HG03045 (cell line): ENCODE measurements at regions not wholly inside any gene's neighbourhood (a gene's known extent, or its start where the extent isn't known, plus 50 kb on each side); places are given as distances from the start of the nearest gene placed in this dataset.

ENCODE experiments used
- ATAC-seq: cut with Tn5 transposase; IDR thresholded peaks from one replicate; pipeline ENCODE4 v1.9.1; 2021; ENCODE audit warnings: mild to moderate bottlenecking, moderate library complexity; ENCODE audit not compliant: unreplicated experiment

DNA sequence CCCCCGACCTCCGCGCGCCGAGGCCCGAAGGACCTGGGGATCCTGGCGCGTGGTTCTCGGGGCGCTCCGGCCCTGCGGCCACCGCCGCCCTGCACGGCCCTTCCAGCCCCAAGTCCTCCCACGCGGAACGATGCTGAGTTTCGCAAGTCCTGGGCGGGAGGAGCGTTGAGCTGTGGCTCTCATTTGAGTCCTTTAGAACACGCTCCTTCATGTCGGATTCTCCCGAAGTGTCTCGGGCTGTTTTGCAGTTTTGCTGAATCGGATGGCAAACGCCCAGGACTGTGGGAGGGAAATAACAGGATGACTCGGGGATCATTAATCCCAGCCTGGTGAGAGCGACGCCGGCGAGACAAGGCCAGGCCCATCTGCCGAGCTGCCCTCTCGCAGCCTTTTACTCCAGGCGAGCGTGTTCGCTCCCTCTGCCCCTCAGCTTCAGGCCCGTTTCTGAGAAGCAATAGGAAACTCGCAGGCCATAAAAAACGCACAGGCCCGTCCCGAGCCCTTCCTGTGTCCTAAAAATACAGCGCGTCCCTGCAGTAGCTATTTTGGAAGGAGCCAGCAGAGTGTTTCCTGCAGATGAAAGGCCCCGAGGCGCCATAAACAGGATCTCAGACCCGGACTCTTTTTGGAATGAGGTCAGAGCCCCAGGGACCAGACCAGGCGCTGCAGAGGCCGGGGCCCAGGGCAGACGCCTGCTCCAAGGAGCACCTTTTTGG, 153.5 kb downstream of the DLL1 start:
- no peak for ATAC-seq

DNA sequence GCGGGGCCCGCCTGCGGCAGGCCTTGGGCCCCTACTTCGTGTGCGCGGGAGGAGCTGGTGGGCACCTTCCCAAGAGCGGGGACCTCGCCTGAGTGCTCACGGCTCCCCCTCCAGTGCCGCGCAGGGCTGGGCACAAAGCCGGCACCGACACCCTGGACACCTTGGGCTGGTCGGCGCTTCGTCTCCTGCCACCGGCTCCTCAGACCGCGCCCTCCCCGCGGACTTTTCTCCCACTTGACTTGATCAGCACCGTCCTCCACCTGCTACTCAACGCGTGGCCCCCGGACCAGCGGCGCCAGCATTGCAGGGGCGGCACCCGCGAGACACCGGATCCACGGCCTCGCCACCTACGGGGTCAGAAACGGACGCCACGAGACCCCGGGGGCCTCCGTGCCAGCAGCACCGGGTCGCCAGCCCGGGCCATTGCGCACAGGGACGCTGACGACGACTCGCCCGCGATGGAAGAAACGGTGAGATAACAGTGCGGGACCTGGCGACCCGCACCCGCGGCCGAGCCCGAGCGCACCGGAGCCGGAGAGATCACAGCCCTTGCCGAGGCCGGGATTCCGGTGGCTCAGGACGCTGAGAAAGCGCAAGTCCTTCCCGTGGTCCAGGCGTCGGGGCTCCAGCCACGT, 154.2 kb downstream of the DLL1 start:
- no peak for ATAC-seq

DNA sequence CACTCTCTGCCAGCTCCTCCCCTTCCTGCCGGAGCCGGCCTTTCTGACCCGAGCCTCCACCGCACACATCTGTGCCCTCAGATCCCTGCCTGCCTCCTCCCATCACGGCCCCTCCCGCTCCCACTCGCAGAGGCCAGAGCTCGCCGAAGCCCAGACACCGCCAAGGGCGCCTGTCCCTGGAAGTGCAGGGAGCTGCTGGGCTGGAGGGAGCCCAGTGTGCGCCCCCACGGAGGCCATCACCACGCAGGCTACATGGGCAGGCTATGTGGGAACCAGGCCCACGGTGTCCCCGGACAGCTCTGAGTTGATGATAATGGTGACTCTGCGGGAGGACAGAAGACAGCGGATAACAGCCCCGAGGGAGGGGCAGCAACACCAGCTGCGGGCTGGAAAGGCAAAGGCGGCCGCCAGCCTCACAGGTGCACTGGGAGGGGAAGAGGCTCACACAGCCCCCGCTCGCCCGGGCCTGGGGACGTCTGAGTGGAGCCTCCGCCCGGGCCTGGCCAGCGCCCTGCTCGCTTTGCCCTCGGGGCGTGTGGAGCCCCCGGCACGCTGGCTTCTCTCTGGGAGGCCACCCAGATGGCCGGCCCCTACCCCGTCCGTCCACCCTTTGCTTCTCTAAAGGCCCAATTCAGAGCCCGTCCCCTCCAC, 154.9 kb downstream of the DLL1 start:
- no peak for ATAC-seq

GRCh38 chr6:170135461-170135820, 155.4 kb downstream of the DLL1 start:
- ATAC-seq = no peak

DNA sequence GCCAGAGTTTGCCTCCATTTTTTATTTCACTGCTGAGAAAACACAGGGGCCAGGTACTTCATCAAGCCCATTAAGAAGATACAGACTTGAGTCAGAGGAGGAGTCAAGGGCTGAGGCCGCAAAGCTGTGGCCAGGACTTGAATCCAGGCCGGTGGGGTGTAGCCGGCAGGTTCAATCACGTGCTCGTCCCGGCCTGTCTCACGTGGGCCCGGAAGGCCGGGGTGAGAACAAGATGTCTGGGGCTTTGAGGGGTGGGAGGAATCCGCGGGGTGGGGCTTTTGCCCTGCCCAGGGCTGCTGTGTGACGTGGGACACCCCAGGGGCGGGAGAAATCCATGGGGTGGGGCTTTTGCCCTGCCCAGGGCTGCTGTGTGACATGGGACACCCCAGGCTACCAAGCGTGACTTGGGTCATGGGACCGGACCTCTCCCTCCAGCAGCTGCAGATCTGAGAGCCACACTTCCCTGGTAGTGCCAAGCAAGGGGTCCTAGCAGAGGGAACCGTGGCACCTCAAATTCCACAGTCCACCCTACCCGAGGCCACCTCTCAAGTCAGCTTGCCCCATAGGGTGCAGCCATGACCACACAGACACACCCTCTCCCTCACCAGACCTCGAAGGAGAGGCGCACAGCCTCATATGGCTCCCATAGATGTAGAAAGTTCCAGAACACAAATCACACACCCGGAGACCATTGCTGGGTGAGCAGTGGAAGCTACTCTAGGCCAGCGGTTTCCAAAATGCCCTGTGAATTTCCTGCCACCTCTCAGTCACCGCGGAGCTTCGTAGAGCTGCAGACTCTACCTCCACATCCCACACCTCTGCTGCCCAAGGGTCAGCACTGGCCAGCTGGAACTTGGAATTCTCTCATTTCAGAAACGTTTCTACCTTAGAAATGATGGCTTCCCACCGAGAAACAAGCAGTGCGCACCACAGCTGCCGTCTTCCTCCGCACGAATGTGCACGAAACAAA, 156.1 kb downstream of the DLL1 start:
- no peak for ATAC-seq

- ATAC-seq = no peak
Measured at GRCh38 chr6:170134031-170134470, 156.8 kb downstream of the DLL1 start.

DNA sequence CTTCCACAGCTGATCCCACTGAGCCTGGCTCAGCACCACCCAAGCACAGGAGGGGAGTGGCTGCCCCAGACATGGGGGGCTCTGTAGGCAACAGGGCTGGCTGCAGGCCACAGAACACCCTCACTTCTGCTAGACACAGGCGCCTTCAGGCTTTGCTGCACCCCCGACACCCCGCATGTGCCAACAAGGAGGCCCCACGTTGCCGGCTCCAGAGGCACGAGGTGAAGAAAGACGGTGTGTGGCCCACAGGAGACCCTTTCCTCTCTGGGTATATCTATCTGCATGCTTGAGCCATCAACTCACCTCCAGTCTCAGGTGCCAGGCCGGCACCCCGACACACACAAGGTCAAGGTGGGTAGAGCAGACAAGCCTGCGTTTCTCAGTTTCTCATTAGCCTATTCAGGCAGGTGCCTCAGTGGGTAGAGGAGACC, 158.3 kb downstream of the DLL1 start:
- ATAC-seq = no peak

DNA sequence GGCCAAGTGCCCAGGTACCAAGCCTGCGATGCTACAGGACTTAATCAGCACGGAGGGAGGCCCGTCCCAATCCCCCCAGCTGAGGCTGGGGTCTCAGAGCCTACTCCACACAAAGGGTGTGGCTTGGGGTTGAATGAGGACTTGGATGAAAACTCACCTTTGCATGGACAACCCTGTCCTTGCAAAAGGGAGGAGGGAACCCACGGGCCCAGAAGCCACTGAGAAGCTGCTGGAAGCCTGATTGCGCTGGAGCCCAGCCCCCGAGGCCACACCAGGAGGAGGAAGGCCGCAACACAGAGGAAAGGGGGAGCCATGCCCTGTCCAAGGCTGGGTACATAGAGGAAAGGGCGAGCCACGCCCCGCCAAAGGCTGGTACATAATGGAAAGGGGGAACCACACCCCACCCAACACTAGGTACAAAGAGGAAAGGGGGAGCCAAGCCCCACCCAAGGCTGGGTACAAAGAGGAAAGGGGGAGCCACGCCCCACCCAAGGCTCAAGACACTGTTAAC, 158.8 kb downstream of the DLL1 start:
- no peak for ATAC-seq

- no peak for ATAC-seq
Measured at GRCh38 chr6:170131351-170131750, 159.5 kb downstream of the DLL1 start.

DNA sequence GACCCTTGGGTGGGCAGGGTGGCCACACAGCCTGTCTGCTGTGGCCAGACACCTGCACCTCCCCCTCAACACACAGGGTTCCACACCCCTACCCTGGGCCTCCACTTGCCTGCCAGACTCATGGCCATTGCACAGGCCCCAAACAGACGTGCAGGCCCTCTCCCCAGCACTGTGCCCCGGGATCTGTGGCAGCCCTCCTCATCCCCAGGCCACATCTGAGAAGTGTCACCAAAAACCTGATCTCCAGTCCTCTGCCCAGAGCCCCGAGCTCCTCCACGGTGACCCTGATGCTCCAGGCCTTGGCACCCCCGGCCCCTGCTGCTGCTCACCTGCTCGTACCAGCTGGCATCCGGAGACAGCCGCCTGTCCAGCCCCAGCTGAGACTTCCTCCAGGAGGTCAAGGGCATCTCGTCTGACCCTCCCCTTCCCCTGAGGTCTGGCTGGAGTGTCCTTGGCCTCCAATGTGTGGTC, 160.1 kb downstream of the DLL1 start:
- ATAC-seq = no peak

DNA sequence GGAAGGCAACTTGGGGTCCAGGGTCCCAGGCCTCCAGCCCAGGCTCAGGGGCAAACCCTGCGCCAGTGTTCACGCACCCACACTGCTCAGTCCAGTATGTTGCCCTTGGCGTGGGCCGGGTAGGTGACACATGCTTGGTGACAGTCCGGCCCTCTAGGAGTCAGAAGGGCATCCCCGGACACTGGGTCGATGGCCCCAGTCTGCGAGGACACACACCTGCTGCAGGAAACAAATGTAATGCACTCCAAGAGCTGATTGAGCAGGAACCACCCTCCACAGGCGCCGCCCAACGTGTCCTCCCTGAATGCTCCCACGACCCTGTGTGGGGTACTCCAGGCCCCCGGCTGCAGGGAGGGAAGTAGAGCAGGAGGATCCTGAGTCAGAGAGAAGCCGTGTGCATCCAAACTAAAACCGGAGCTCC, 160.7 kb downstream of the DLL1 start:
- ATAC-seq = no peak

GRCh38 chr6:170129691-170130171, 161.1 kb downstream of the DLL1 start:
- no peak for ATAC-seq

GRCh38 chr6:170128811-170129681, 161.8 kb downstream of the DLL1 start:
- no peak for ATAC-seq

DNA sequence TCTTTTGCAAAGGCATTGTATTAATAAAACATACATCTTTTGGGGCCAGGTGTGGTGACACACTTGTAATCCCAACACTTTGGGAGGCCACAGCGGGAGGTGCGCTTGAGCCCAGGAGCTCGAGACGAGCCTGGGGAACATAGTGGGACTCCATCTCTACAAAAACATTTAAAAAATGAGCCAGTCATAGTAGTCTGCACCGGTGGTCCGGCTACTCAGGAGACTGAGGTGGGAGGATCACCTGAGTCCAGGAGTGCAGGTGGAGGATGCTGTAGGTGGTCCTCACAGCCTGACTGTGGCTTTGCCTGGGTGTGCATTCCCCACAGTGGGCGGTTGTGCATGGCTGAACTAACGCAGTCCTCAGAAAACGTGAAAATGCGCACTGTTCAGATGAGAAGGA, 162.5 kb downstream of the DLL1 start:
- no peak for ATAC-seq

- no peak for ATAC-seq
Measured at GRCh38 chr6:170127151-170127550, 163.7 kb downstream of the DLL1 start.

DNA sequence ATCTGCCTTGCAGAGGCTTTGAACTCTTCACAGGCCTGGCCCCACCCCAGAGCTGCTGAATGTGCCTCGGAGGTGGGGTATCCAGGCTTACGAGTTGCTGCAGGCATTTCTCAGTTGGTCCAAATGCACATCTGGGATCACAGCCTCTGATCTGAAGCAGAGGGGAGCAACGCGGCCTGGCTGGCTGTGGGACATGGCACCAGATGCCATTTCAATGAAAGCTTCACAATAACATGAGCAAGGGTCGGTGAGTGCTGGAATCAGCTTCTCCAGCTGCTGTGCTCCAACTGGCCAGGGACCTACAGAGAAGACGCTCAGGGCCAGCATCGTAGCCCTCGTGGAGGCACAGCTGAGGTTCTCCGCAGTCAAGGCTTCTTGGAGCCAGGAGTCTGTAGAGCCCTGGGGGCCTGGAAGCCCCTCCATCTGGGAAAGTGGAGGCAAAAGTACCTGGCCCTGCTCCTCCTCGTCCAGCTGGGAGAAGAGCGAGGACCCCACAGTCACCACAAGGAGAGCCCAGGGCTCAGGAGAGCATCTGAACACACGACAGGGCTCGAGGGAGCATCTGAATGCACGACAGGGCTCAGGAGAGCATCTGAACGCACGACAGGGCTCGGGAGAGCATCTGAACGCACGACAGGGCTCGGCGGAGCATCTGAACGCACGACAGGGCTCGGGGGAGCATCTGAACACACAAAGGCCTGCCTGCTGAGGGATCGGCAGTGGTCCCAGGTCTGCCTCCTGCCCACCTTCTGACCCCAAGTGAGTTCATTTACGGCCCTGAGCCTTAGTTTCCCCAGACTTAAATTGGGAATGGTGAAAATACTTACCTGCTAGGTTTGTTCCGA, 165.2 kb downstream of the DLL1 start:
- ATAC-seq = no peak

- ATAC-seq = no peak
Measured at GRCh38 chr6:170124836-170125235, 166.0 kb downstream of the DLL1 start.

GRCh38 chr6:170124150-170124549, 166.7 kb downstream of the DLL1 start:
- no peak for ATAC-seq

DNA sequence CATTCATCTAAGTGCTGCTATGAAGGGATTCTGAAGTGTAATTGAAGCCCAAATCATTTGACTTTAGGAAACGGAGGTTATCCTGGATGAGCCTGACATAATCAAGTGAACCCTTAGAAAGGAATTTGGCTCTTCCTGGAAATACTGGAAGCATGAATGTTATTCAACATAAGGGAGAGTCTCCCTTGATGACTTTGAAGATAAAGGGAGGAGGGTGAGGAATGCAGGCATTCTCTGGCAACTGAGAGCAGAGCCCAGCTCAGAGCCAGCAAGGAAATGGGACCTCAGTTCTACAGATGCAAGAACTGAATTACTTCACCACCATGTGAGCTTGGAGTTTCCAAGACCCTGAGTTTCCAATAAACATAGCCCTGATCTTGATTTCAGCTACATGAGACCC, 168.2 kb downstream of the DLL1 start:
- no peak for ATAC-seq
